ENCODE measurements at regions not wholly inside any gene's neighbourhood (a gene's known extent, or its start where the extent isn't known, plus 50 kb on each side); places are given as distances from the start of the nearest gene placed in this dataset.

DNA sequence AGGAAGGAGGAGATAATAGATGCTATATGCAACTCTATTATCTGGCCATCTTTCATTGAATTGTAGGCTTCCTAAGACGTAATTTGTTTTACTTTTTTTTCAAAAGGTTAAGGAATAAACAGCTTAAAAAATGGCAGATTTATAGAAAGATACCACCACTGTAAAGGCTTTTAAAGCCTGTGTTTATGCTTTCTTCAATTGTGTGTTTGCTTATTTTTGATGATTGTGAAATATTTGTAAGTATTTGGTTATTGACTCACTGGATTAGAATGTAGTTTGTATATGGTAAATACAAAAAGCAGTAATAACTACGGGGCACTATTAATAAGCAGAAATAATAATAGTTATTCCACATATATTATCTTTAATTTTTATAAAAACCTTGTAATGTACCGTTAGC, 437.9 kb downstream of the KLF5 start:
- no peaks in the 10 kb centered on the region for H3K9me3 ChIP-seq
- H3K27me3 ChIP-seq = no peaks in the 10 kb centered on the region
- DNase-seq = no peak
- H3K4me3 ChIP-seq = no peak overlapping the region
- no peaks in the 10 kb centered on the region for H3K36me3 ChIP-seq

DNA sequence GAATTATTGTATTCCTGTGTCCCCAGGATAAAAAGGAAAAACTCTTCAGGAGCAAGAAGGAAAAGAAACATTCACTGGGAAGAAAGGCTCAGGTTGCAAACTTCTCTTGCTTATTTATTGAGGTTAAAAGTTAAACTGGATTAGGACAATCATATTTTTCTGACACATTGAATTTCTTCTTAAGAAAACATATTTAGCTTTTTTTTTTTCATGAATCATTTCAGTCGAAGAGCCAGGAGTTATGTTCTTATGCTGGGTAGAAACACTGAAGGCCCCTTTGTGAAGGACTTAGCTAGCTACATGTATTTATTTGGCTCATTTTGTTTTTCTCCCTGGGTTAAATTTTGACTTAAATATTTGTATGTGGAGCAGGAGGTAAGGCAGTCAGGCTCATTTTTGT, 434.0 kb downstream of the KLF5 start:
- Histone ChIP-seq H3K36me3 (no peaks in the 10 kb centered on the region), H3K9me3 (no peaks in the 10 kb centered on the region), H3K27me3 (no peaks in the 10 kb centered on the region), H3K4me3 (no peak overlapping the region)
- no peak for DNase-seq

DNA sequence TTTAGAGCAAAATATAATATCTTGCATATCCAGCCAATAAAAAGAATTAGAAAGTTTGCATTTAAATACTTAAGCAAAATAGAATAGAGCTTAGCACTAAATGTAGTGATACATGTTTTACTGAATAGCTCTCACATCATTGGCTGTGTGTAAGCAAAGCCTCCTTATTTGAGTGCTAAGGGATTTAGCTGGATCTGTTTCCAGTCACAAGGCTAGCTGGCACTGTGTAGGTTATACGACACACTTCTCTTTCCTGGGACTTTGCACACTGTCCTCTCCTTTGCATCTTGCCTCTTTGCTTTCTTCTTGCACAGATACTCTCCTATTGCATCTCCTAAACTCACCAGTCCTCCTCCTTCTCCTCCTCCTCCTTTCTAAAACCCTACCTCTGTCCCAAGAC, 423.8 kb downstream of the KLF5 start:
- H3K9me3 ChIP-seq = no peaks in the 10 kb centered on the region
- DNase-seq = no peak
- H3K36me3 ChIP-seq = no peaks in the 10 kb centered on the region
- H3K4me3 ChIP-seq = no peak overlapping the region
- no peaks in the 10 kb centered on the region for H3K27me3 ChIP-seq

DNA sequence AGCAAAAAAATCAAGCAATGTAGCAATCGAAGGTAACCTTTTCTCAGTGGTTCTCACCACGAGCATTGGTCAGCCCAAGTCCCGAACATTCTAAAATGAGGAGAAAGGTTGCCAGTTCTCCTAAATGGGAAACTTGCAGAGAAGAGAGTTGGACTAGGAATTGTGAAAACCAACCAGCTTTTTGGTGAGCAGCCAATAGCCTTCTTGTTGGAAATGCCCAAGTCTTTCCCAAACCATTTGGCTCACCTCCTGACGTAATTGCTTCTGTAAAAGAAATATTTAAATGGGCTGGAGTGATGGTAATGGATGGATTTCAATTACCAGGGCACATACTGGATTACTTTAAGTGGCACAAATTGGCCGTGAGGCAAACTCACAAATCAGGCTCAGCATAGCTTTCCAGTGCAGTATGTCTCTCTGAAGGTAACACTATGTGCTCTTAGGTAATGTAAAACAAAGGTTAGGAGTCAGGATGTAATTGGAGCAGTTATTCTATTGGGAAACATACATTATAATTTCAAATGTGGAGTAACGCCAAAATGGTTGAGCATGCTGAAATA, 423.2 kb downstream of the KLF5 start:
- Histone ChIP-seq H3K36me3 (no peaks in the 10 kb centered on the region), H3K4me3 (no peak overlapping the region), H3K27me3 (no peaks in the 10 kb centered on the region), H3K9me3 (no peaks in the 10 kb centered on the region)
- DNase-seq = no peak

- no peaks in the 10 kb centered on the region for H3K36me3 ChIP-seq
- no peak for DNase-seq
Observed at GRCh38 chr13:73480779-73481559, 422.2 kb downstream of the KLF5 start.

GRCh38 chr13:73479856-73480255, 421.1 kb downstream of the KLF5 start:
- Histone ChIP-seq H3K36me3 (no peaks in the 10 kb centered on the region), H3K4me3 (no peak overlapping the region), H3K9me3 (no peaks in the 10 kb centered on the region), H3K27me3 (no peaks in the 10 kb centered on the region)
- DNase-seq = no peak

More at GRCh38 chr13:73480779-73481559, 422.2 kb downstream of the KLF5 start:
- Histone ChIP-seq H3K9me3 (no peaks in the 10 kb centered on the region), H3K27me3 (no peaks in the 10 kb centered on the region), H3K4me3 (no peak overlapping the region)

- no peaks in the 10 kb centered on the region for H3K27me3 ChIP-seq
- no peak overlapping the region for H3K4me3 ChIP-seq
- DNase-seq = no peak
- H3K9me3 ChIP-seq = no peaks in the 10 kb centered on the region
- H3K36me3 ChIP-seq = no peaks in the 10 kb centered on the region
Observed at GRCh38 chr13:73479351-73479750, 420.5 kb downstream of the KLF5 start.

GRCh38 chr13:73477441-73477840, 418.6 kb downstream of the KLF5 start:
- Histone ChIP-seq H3K36me3 (no peaks in the 10 kb centered on the region), H3K9me3 (no peaks in the 10 kb centered on the region), H3K27me3 (no peaks in the 10 kb centered on the region), H3K4me3 (no peak overlapping the region)
- no peak for DNase-seq

DNA sequence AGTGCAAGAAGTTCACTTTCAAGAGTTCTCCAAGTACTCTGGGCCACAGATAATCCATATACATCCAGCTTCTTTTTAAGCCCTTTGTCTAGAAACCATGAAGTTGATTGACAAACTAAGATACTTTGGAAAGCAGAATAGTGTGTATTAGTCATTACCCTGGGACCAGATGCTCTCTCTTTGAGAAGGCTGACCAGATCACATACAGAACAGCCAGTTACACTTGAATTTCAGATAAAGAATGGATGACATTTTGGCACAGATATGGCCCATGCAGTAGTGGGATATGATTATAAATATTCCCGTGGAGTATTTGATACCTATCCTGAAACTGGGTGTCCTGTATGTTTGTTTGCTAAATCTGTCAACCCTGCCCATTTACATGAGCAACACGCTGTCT, 414.2 kb downstream of the KLF5 start:
- no peaks in the 10 kb centered on the region for H3K36me3 ChIP-seq
- DNase-seq = no peak
- H3K4me3 ChIP-seq = no peak overlapping the region
- no peaks in the 10 kb centered on the region for H3K9me3 ChIP-seq
- no peaks in the 10 kb centered on the region for H3K27me3 ChIP-seq

- DNase-seq = no peak
- H3K4me3 ChIP-seq = no peak overlapping the region
- H3K9me3 ChIP-seq = no peaks in the 10 kb centered on the region
- H3K36me3 ChIP-seq = no peaks in the 10 kb centered on the region
- H3K27me3 ChIP-seq = no peaks in the 10 kb centered on the region
Observed at GRCh38 chr13:73467125-73467524, 408.3 kb downstream of the KLF5 start.

GRCh38 chr13:73466561-73466960, 407.8 kb downstream of the KLF5 start:
- Histone ChIP-seq H3K27me3 (no peaks in the 10 kb centered on the region), H3K36me3 (no peaks in the 10 kb centered on the region), H3K9me3 (no peaks in the 10 kb centered on the region), H3K4me3 (no peak overlapping the region)
- no peak for DNase-seq

GRCh38 chr13:73465617-73465971, 406.8 kb downstream of the KLF5 start:
- H3K36me3 ChIP-seq = no peaks in the 10 kb centered on the region
- no peaks in the 10 kb centered on the region for H3K9me3 ChIP-seq
- H3K4me3 ChIP-seq = no peak overlapping the region
- no peak for DNase-seq
- no peaks in the 10 kb centered on the region for H3K27me3 ChIP-seq

DNA sequence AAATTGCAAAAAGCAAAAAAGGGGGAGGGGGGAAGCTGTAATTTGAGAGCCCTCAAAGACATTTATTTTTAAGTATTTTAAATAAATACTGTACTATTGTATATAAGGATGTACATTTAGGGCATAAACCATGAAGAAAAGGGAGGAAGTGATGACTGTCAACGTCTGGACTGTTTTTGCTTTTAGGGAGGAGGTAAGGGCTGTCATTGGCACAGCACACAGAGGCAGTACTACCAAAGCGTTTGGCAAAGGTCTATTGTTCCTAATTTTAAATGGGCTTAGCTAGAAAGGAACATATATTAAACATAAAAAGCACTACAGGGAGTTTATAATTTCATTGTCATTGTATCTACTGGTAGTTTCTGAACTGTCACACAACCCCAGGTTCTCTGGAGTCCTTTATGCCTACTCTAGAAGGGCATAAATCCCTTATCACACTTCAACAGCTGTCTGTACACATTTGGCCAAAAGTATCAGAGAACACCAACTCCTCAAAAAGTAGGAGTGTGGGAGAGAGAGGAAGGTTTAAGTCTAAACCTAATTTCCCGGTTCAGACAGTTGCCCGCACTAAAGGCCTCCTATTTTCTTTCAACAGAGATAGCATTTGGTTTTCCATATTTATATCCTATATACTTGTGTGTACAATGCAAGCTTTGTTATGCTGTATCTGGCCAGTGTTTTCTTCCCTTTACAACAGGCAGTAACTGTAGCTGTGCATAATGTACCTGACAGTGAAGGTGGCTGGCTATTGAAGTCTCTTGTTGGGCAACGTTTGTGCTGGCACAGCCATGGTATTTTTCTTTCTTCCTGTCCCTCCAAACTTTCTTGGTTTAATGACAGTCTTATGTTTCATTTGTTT, 406.2 kb downstream of the KLF5 start:
- H3K9me3 ChIP-seq = no peaks in the 10 kb centered on the region
- H3K36me3 ChIP-seq = no peaks in the 10 kb centered on the region

DNA sequence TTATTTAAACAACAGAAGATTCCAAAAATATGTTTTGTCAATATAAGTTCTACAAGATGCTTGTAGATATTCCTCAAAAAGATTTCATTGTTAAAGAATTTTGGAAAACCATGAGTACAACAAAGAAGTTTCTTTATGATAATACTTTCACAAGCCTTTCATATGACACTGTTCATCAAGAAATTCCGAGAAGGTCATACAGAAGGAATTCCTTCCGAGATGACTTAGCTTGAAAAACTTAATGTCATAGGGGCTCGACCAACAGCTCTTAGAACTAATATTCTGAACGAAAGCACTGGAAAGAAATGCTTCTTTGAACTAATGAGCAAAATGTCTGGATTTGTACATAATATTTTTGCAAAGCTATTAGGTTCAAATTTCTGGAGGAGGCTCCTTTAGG, 403.4 kb downstream of the KLF5 start:
- DNase-seq = no peak
- no peaks in the 10 kb centered on the region for H3K36me3 ChIP-seq
- H3K4me3 ChIP-seq = no peak overlapping the region
- no peaks in the 10 kb centered on the region for H3K9me3 ChIP-seq
- H3K27me3 ChIP-seq = no peaks in the 10 kb centered on the region

More for the DNA sequence above, 406.2 kb downstream of the KLF5 start:
- no peak for DNase-seq
- no peak overlapping the region for H3K4me3 ChIP-seq
- no peaks in the 10 kb centered on the region for H3K27me3 ChIP-seq

- Histone ChIP-seq H3K27me3 (no peaks in the 10 kb centered on the region), H3K36me3 (no peaks in the 10 kb centered on the region), H3K4me3 (no peak overlapping the region), H3K9me3 (no peaks in the 10 kb centered on the region)
- no peak for DNase-seq
Observed at GRCh38 chr13:73451221-73452029, 392.6 kb downstream of the KLF5 start.

- DNase-seq = no peak
- H3K9me3 ChIP-seq = no peaks in the 10 kb centered on the region
- no peaks in the 10 kb centered on the region for H3K36me3 ChIP-seq
- H3K27me3 ChIP-seq = no peaks in the 10 kb centered on the region
- no peak overlapping the region for H3K4me3 ChIP-seq
Observed at GRCh38 chr13:73450583-73450982, 391.8 kb downstream of the KLF5 start.

GRCh38 chr13:73449252-73449651, 390.4 kb downstream of the KLF5 start:
- Histone ChIP-seq H3K4me3 (no peak overlapping the region), H3K27me3 (no peaks in the 10 kb centered on the region), H3K36me3 (no peaks in the 10 kb centered on the region), H3K9me3 (no peaks in the 10 kb centered on the region)
- no peak for DNase-seq
